ENCODE measurements at regions not wholly inside any gene's neighbourhood (a gene's known extent, or its start where the extent isn't known, plus 50 kb on each side); places are given as distances from the start of the nearest gene placed in this dataset.

DNA sequence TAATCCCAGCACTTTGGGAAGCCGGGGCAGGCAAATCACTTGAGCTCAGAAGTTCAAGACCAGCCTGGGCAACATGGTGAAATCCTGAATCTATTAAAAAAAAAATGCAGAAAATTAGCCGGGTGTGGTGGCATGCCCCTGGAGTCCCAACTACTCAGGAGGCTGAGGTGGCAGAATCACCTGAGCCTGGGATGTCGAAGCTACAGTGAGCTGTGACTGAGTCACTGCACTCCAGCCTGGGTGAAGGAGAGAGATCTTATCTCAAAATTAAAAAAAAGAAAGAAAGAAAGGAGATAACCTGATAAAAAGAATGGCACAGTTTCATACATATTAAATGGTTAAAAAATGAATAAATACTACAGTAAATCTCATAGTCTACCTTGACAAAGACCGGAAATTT is 123.6 kb upstream of the TNFAIP3 start:
- no peak overlapping the region for H3K27ac ChIP-seq
- H3K4me3 ChIP-seq, result no peak overlapping the region
- no peaks in the 10 kb centered on the region for H3K27me3 ChIP-seq
- TF ChIP-seq CTCF (IDR thresholded peaks at IDR 0.05; ENCODE audit: low read depth, low read length), result no peak
- H3K9me3 ChIP-seq (ENCODE audit: low read depth), result no peaks in the 10 kb centered on the region
- no peaks in the 10 kb centered on the region for H3K4me1 ChIP-seq (ENCODE audit: low read depth)
- no peaks in the 10 kb centered on the region for H3K36me3 ChIP-seq
- DNase-seq (ENCODE audit: low read depth in 1 of 2, low spot score in 1 of 2), result no peak

DNA sequence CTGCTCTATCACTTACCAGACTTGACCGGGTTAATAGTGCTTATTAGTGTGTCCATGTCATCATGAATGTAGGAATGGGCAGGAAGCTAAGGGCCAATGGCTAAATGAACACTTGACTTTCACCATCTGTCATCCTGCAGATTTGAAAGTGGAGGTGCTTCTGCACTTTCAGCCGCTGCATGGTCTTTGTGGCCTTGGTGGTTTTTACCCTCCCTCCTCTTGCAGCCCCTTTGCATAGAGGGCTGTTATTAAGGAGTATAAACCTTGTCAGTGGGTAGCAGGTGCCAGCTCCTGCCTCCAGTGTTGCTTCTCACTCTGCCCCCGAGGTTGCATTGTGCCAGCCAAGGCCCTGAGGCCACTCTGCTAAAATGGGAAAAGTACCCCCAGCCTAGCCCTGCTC is 122.2 kb upstream of the TNFAIP3 start:
- Histone ChIP-seq H3K4me3 (no peak overlapping the region), H3K9me3 (ENCODE audit: low read depth) (no peaks in the 10 kb centered on the region), H3K36me3 (no peaks in the 10 kb centered on the region), H3K4me1 (ENCODE audit: low read depth) (peaks cover 10% of the 10 kb centered on the region), H3K27ac (no peak overlapping the region), H3K27me3 (no peaks in the 10 kb centered on the region)
- DNase-seq (ENCODE audit: low read depth in 1 of 2, low spot score in 1 of 2), result no peak
- no peak for TF ChIP-seq CTCF (IDR thresholded peaks at IDR 0.05; ENCODE audit: low read depth, low read length)

GRCh38 chr6:137745321-137745720 is 121.7 kb upstream of the TNFAIP3 start:
- Histone ChIP-seq H3K27me3 (no peaks in the 10 kb centered on the region), H3K27ac (no peak overlapping the region), H3K9me3 (ENCODE audit: low read depth) (no peaks in the 10 kb centered on the region), H3K36me3 (no peaks in the 10 kb centered on the region), H3K4me3 (no peak overlapping the region), H3K4me1 (ENCODE audit: low read depth) (peaks cover 12% of the 10 kb centered on the region)
- DNase-seq (ENCODE audit: low read depth in 1 of 2, low spot score in 1 of 2), result no peak
- TF ChIP-seq CTCF (IDR thresholded peaks at IDR 0.05; ENCODE audit: low read depth, low read length), result no peak

DNA sequence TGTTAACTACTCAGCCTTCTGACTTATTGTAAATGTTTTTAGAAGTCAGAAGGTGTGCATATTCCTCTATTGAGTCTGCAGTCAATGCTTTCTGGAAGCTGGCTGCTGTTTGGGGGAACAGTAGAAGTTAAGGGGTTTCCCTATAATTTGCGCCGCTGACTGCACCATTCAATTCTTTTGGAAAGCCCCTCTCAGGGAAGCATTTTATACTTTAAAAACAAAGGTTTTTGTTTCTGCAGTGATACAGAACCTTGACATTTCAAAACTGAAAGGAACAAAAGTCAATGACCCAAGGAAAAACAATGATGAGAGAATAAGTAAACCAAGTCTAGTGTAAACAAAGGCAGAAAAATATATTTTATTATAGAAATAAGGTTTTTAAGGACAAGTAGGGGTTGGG is 120.8 kb upstream of the TNFAIP3 start:
- Histone ChIP-seq H3K27ac (no peak overlapping the region), H3K4me1 (ENCODE audit: low read depth) (peaks cover 12% of the 10 kb centered on the region), H3K36me3 (no peaks in the 10 kb centered on the region), H3K4me3 (no peak overlapping the region), H3K27me3 (no peaks in the 10 kb centered on the region), H3K9me3 (ENCODE audit: low read depth) (no peaks in the 10 kb centered on the region)
- DNase-seq (ENCODE audit: low read depth in 1 of 2, low spot score in 1 of 2), result no peak
- TF ChIP-seq CTCF (IDR thresholded peaks at IDR 0.05; ENCODE audit: low read depth, low read length), result no peak

DNA sequence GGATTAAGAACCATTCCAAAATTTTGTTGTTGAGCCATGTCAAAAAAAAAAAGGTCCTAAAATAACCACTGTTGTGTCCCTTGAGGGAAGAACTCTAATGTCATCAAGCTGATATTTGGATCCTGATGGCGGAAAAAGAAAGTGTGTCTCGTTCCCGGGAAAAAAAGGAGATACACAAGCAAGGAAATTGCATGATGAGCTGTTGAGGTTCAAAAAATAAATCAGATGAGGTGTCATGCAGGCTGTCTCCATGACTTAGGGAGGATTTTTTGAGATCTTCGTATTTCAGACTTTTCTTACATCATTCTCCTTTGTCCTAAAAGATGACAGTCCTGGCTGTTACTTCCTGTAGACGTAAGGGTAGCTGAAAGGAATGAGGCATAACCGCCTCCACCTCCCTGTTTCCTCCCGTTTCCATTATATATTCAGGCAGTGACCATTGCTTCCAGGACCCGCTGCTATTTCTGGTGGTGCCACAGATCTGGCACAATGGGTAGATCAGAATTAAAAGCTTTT is 117.3 kb upstream of the TNFAIP3 start:
- Histone ChIP-seq H3K27ac (no peak overlapping the region), H3K4me1 (ENCODE audit: low read depth) (peaks cover 22% of the 10 kb centered on the region), H3K4me3 (no peak overlapping the region), H3K9me3 (ENCODE audit: low read depth) (no peaks in the 10 kb centered on the region), H3K36me3 (no peaks in the 10 kb centered on the region), H3K27me3 (no peaks in the 10 kb centered on the region)
- peak in 1 of 2 donors; percentile 45 for DNase-seq (ENCODE audit: low read depth in 1 of 2, low spot score in 1 of 2)
- TF ChIP-seq CTCF (IDR thresholded peaks at IDR 0.05; ENCODE audit: low read depth, low read length), result no peak

DNA sequence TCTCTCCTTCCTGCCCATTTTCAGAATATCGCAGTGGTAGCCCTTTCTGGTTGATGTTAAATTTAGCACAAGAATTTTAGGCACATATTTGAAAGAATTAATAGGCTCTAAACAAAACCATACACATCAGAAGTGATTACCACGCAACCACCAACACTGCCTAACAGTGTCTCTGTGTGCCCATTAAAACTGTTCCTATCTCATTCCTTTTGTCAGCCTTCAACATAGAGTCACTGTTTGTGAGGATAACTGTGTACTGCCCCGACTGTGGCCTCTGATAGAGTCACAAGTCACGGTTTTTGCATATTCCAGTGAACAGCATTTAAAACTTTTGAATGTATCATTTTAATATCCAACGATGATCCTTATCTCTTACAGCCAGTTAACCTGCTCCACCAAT is 116.8 kb upstream of the TNFAIP3 start:
- DNase-seq (ENCODE audit: low read depth in 1 of 2, low spot score in 1 of 2), result no peak
- H3K27ac ChIP-seq, result no peak overlapping the region
- no peak overlapping the region for H3K4me3 ChIP-seq
- H3K36me3 ChIP-seq, result no peaks in the 10 kb centered on the region
- H3K4me1 ChIP-seq (ENCODE audit: low read depth), result peaks cover 22% of the 10 kb centered on the region
- H3K9me3 ChIP-seq (ENCODE audit: low read depth), result no peaks in the 10 kb centered on the region
- no peaks in the 10 kb centered on the region for H3K27me3 ChIP-seq
- no peak for TF ChIP-seq CTCF (IDR thresholded peaks at IDR 0.05; ENCODE audit: low read depth, low read length)

All from cardiac muscle cell (in vitro differentiated cells and primary cell).